ENCODE measurements at regions not wholly inside any gene's neighbourhood (a gene's known extent, or its start where the extent isn't known, plus 50 kb on each side); places are given as distances from the start of the nearest gene placed in this dataset.

DNA sequence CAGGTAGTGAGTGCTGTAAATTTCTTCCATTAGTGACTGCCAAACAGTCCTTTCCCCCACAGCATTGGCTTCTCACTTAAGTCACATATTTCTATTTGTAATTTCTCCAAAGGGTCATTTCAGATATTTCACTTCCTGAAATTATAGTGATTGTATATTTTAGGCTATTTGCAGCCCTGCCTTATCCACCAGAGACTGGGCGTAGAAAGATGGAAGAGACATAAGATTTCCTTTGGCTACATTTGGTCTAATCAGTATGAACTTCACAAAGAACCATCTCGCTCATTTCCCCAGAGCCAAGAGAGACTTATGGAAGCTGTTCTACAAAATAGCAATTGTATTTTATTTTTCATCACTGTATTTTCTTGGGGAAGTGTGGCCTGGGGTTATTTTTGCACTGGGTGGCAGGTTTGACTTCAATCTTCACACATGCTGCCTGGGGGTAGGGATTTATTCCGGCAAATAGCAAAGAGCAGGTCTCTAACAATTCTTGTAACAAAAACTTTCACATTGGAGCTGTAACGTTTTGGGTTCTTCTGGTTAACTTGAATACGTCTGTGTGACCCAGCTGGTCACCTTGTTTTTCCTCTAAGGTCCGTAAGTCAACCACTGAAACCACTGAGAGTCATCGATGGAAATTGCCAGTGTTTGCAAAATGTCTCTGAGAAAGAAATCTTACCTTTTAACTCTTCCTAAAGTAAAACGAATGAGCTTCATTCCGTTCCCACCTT, 170.6 kb upstream of the SERPINE2 start:
- DNase-seq: no peak

DNA sequence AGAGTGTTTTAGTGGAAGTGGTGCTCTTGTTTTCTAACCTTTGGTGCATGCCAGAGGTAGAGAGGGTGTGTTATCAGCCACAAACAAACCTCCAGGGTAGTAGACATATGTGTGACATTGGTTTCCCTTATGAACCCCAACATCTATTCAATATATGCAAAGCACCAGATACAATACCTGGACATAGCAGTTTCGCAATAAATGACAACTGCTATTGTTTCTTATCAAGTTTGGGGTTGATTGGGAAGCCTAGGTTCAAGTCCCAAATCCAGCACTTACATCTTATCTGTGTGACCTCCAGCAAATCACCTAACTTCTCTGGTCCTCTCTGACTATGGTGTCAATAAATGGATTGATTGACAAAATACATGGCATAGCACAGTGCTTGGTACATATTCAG, 169.4 kb upstream of the SERPINE2 start:
- DNase-seq: no peak

DNA sequence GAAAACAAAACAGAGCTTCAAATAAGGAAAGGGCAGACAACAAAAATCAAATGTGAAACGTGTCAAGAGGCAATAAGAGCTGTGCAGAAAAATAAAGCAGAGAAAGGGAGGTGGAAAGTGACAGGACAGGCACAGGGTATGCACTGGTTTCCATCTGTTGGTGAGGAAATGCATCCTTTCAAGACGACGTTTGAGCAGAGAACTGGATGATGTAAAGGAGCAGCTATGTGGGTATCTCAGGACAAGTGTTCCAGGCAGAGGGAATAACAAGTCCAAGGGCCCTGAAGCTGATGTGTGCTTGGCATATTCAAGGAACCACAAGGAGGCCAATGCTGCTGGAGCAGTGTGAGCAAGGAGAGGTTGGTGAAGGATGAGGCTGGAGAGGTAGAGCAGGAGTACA, 168.9 kb upstream of the SERPINE2 start:
- DNase-seq: no peak

GRCh38 chr2:224206816-224207215, 167.7 kb upstream of the SERPINE2 start:
- DNase-seq: no peak

DNA sequence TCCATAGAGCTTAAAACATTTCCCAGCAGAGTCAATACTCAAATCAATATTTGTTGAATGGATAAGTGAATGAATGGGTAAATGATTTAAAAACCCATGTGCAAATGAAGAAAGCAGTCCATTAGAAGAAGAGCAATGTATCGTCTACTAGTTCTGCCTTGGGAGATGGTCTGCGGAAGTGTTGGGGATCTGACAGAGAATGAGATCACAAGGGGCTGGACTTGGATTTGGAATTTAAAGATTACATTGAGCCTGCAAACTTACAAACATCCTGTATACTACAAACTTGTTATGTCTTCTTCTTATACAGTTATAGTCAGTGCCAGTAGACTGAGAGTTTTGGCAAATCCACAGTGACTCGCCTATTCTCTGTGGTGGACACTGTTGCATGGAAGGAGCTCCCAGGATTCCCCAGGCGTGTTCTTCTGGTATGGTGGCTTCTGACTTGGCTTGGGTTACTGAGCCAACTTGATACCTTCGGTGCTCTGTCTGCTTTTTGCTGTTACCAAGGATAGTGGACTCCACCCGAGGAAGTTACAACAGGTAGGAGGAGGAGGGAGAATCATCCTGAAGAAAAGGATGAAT, 163.3 kb upstream of the SERPINE2 start:
- no peak for DNase-seq

GRCh38 chr2:224198436-224198835, 159.3 kb upstream of the SERPINE2 start:
- DNase-seq: no peak

DNA sequence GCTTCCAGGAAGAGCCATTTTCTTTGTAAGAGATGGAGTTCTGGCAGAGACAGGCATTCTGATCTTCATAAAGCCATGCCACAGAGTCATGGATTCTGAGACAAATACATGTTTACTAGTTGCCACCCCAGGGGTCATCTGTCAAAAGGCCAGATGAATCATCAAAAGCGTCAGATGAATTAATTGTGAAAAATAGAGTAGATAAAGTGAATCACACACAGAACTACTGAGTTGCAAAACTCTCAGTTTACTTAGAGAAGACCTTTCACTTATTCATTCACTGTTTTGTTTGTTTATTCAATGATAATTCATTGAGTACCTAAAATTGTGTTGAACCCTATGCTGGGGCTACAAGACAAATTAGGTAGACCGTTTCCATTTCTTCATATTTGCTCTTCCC, 157.7 kb upstream of the SERPINE2 start:
- DNase-seq: no peak

DNA sequence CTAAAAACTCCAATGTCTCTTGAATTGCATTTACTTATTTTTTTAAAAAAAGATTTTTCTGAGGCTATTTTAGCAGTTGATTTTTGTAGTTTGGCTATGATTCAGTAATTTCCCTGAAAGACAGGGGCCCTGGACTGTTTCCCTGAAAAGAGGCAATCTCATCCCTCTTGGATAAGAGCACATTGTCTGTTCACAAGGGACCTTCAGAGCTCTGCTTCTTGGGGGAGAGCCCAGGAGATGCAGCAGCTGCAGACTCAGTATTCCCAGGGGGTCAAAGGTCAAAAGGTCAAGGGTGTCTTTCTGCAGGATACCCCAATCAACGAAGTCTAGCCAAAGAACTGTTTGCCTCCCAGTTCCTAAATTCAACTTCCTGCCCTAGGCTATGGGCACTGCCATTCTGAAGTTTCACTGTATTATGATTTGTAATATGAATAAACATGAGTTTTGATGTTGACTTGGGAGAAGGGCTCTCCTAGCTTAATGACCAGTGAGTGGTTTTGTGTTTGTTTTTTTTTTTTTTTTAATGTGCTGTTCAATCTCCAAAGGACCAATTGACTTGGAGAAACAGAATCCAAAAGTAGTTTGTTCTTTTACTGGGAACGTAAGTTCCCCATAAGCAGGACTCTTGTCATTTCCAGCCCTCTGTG, 157.0 kb upstream of the SERPINE2 start:
- peak; percentile 47 to 59 for DNase-seq

GRCh38 chr2:224194161-224194560, 155.1 kb upstream of the SERPINE2 start:
- DNase-seq: no peak

DNA sequence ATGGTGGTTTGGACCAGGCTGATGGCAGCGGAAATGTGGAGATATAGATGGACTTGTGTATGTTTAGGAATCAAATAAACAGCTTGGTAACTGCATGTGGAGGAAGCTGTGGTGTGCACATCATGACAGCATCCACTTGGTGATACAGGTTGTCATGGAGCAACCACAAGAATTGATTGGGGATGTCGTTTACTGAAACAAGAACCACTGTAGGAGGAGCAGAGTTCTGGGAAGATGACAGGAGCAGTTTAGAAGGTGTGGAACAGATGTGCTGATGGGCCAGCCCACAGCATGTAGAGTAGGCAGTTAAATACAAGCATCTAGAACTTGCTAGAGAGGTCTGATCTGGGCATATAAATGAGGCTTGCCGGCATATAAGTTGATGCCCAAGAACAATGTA, 152.4 kb upstream of the SERPINE2 start:
- DNase-seq: no peak

- DNase-seq: no peak
Measured at GRCh38 chr2:224190936-224191270, 151.8 kb upstream of the SERPINE2 start.

- no peak for DNase-seq
Measured at GRCh38 chr2:224190234-224190935, 151.3 kb upstream of the SERPINE2 start.

DNA sequence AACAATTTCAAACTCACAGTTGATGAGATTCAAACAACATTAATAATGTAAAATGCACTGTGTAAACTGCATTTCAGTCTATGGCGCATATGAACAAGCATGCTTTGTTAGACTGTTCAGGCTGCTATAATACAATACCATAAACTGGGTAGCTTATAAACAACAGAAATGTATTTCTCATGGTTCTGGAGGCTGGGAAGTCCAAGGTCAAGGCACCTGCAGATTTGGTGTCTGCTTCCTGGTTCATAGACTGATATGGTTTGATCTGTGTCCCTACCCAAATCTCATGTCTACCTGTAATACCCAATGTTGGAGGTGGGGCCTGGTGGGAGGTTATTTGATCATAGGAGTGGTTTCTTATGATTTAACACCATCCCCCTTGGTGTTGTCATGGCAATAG, 148.1 kb upstream of the SERPINE2 start:
- no peak for DNase-seq

- no peak for DNase-seq
Measured at GRCh38 chr2:224185023-224185601, 146.0 kb upstream of the SERPINE2 start.

DNA sequence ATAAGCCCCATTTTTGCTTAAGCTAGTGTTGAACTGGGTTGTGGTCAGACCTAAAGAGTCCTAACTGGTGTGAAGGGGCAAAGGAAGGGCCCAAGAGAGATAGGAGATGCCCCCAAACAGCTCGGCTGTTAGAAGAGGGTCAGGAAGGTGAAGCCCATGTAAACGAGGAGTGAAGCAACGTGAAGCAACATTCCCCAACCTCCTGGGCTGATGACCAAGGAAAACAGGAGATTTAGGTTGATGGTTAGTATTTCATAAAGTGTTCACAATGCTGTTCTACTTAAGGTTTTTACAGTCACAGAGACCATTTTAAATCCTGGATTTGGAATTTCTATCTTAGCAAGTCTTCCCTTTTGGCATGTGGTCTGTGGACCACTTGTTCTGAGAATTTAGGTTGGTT, 144.0 kb upstream of the SERPINE2 start:
- DNase-seq: no peak

DNA sequence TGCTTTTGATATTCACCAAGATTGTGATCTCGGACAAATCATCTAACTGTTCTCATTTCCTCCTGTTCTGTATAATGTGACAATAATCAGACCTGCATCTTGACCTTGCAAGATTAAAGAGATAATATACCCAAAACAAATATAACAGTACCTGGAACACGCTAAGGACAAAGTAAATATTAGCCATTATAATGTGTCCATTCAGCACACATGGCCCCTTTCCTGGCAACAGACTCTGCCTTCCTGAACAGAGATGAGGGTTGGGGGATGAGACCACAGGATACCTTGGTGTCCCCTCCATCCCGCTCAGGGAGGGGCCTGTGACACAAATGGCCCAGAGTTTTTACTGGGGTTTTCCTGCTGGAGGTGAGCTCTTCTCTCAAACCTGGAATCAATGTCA, 143.4 kb upstream of the SERPINE2 start:
- DNase-seq: no peak

GRCh38 chr2:224181534-224182155, 142.6 kb upstream of the SERPINE2 start:
- DNase-seq: no peak

DNA sequence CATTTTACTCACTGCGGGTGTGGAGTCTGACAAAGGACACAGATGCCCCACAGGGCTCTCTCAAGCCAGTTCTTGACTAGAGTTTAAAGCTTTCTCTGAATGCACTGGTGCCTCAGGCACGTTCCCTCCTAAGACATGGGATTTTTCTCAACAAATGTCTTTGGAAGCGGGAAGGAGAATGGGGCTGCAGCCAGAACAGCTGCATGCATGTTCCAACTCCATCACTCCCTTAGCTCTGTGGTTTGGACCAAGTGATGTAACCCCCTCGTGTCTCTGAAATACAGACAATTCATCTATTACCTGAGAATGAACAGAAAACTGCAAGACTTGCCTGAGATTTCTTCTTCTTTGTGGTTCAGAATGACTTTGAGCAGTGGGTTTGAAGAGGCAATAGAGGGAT, 141.7 kb upstream of the SERPINE2 start:
- no peak for DNase-seq

GRCh38 chr2:224178056-224178455, 139.0 kb upstream of the SERPINE2 start:
- no peak for DNase-seq

DNA sequence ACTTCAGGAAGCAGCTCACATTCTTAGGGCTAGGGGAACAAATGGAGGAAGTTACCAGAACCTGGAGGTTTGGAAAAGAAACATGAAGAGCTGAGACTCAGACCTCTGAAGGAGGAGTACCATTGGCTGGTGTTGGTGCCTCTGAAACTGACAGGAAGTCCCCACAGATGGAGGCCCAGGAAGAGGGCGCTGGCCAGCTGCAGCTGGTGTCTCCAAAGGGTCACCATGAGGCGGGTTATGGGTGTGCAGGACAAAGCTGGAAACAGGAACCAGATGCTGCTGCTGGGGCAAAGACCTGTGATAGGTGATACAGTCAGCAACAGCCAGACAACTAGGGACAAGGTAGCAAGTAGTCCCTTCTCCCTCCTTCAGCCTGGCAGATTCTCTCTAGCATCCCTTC, 136.5 kb upstream of the SERPINE2 start:
- DNase-seq: no peak

DNA sequence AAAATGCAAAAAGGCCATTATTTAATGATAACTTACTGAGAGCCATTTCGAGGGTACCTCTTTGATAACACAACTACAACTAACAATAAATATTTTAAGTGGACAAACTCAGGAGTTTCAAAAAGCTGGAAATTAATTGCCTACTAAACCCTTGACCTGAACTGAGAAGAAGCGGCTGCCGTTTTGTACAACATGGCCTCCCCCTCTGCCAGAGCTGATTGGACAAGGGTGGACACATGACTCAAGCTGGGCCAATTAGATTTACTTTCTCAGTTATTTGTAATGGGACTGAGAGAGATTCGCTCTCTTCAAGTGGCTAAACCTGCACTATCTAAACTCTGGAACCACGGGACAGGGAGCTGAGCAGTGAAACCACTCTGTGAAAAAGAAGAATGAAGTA, 135.9 kb upstream of the SERPINE2 start:
- no peak for DNase-seq

GRCh38 chr2:224174521-224174920, 135.4 kb upstream of the SERPINE2 start:
- no peak for DNase-seq

DNA sequence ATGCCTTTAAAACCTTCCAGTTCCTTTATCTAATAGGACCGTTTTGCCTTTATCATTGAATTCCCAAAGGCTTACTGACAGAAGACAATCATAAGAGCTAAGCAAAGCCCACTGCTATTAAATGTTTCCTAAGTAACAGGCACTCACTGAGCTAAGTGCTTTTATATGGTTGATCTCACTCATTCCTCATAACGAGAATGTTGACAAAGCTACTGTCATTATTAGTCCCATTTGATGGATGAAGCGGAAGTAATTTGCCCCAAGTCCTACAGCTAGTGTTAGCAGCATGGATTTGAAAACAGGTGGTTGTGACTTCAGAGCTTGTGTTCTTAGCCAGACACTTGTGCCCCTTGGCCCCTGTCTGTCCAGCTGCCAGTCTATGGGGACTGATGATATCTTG, 134.8 kb upstream of the SERPINE2 start:
- no peak for DNase-seq

Measured in hippocampal formation (tissue), 2 donors.